ENCODE measurements at regions not wholly inside any gene's neighbourhood (a gene's known extent, or its start where the extent isn't known, plus 50 kb on each side); places are given as distances from the start of the nearest gene placed in this dataset.

DNA sequence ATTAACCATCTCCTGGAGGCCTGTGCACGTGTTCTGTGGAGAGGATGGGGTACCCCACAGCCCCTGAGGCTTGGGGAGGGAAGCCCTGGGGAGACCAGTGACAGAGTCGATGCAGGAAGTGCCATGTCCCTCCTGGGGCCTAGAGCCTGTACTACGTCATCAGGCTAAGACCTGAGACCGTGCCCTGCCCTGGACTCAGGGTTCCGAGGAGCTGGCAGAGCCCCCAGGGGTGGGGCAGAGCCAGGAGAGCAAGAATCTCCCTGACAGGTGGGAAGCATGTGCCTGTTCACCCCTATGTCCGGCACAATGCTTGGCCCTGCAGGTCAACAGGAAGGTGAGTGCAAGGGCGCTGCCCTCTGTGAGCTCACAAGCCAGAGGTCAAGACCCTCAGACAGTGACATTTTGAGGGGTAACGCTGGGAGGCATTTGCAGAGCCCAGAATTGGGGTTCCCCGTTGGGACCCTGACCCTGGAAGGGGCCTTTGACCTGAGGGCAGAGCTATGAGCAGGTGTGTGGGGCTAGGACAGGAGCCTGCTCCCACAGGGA lies 781.6 kb downstream of the BRD1 start:
- no peak for DNase-seq (ENCODE audit: low spot score)

DNA sequence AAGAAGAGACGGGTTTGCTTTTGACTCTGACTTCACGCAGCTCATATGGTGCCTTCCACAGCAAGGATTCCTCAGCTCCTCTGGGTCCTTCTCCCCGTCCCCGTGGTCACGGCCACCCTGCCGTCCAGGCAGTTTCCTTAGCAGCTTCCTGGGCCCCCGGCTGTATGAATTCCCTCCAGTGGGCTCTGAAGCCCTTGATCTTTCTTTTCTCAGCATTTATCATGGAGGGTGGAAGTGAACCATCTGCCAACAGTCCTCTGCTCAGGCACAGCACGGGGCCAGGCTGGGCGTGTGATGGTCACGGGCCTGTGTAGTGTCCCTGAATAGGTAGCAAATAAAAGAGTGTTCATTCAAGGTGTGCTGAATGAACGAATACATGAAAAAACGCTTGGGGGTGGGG lies 782.4 kb downstream of the BRD1 start:
- no peak for DNase-seq (ENCODE audit: low spot score)

GRCh38 chr22:49044776-49045175 lies 782.9 kb downstream of the BRD1 start:
- DNase-seq (ENCODE audit: low spot score) = no peak

DNA sequence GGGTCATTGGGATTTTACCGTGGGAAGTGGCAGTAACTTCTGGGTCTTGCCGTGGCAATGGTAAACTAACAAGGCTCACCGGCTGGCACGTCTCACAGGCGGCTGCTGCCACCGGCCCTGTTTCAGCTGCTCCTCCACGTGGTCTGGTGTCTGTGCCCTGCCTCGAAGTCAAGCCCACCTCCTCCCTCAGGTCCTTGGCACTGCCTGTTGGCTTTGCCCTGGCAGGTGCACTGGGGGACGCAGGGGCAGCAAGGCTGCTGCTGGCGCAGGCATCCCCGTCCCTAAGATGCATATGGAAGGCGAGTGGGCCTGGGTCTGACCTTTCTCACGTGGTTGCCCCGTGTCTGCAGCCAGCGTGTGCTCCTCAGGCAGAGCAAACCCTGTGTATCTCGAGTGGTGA lies 783.6 kb downstream of the BRD1 start:
- no peak for DNase-seq (ENCODE audit: low spot score)

GRCh38 chr22:49042877-49043859 lies 784.5 kb downstream of the BRD1 start:
- no peak for DNase-seq (ENCODE audit: low spot score)

DNA sequence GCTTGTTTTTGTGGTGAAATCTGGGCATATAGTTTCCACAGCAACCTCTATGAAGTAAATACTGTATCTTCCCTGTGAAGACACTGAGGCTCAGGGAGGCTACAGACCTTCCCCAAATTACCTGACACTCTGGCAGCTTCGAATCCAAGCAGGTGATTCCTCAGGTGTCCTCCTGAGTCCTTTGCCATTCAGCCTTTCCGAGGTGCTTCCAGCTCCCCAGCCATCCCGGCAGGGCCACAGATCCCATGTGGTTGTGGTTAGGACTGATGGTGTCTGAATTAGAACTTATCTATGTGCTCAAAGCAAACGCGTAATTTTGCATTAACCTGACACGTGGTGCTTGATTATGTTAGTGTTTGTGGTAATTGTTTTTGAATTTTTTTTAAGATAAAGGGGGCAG lies 785.6 kb downstream of the BRD1 start:
- no peak for DNase-seq (ENCODE audit: low spot score)

DNA sequence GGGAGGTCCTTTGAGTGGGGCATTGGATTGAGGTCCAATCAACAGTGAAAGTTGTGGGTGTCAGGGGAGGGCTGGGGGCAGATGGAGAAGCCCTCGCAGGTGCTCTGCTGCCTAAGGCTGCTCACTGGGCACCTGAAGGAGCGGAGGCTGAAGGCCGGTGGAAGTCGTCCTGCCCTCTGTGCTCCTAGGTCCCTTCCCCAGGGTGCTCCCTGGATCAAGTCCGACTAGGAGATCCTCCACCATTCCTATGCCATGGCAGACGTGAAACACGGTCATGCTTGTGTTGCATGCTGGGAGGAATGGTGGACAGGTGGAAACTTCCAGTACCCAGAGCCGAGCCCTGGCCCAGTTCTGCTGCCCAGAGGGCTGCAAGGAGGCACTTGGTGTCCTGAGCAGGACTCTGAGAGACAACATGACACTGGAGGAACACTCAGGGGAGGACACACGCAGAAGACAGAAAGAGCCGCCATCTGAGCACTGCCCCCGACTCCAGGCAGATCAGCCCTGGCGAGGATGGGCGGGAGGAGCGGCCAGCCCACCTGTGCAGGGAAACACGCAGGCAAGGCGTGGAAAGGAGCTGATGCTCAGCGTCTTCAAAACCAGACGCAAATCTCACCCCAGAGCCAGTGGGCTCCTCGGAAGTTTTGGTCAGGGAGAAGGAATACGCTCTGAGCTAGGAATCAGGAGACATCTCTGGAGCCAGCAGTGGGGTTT lies 786.8 kb downstream of the BRD1 start:
- DNase-seq (ENCODE audit: low spot score) = no peak

DNA sequence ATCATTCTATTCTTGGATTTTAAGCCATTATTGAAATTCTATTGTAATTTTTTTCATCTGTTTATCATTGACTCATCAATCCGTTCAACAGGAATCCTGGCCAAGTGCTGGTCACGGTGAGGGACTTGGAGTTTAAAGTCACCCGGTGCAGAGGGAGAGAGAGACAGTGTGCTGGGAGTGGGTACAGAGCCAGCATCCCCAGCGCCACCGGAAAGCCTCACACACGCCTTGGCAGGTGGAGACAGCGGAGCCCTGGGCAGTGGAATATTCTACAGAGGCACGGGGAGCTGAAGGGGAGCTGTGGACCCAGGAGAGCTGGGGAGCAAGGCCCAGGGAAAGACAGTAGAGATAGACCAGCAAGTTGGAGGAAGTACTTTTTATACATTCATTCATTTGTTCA lies 787.6 kb downstream of the BRD1 start:
- DNase-seq (ENCODE audit: low spot score) = no peak

GRCh38 chr22:49039625-49040024 lies 788.0 kb downstream of the BRD1 start:
- no peak for DNase-seq (ENCODE audit: low spot score)

GRCh38 chr22:49037701-49038245 lies 789.9 kb downstream of the BRD1 start:
- DNase-seq (ENCODE audit: low spot score) = no peak

DNA sequence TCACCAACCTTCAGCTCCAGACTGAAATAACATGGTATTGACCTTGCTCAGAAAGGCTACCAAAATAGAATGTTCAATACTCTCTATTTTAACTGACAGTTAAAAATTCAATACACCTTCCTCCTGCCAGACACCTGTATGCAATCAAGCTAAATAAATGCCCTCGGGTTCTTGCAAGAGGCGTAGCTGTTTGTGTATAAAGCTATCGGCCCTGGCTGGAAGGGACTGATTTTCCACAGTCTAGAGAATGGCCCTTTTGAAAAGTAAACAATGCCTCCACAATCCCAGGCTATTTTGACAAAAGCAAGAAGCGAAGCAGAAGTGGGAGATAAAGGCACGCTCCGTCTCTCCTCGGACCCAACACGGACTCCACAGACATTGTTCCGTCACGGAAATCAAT lies 791.2 kb downstream of the BRD1 start:
- no peak for DNase-seq (ENCODE audit: low spot score)

GRCh38 chr22:49035818-49036457 lies 791.7 kb downstream of the BRD1 start:
- no peak for DNase-seq (ENCODE audit: low spot score)

DNA sequence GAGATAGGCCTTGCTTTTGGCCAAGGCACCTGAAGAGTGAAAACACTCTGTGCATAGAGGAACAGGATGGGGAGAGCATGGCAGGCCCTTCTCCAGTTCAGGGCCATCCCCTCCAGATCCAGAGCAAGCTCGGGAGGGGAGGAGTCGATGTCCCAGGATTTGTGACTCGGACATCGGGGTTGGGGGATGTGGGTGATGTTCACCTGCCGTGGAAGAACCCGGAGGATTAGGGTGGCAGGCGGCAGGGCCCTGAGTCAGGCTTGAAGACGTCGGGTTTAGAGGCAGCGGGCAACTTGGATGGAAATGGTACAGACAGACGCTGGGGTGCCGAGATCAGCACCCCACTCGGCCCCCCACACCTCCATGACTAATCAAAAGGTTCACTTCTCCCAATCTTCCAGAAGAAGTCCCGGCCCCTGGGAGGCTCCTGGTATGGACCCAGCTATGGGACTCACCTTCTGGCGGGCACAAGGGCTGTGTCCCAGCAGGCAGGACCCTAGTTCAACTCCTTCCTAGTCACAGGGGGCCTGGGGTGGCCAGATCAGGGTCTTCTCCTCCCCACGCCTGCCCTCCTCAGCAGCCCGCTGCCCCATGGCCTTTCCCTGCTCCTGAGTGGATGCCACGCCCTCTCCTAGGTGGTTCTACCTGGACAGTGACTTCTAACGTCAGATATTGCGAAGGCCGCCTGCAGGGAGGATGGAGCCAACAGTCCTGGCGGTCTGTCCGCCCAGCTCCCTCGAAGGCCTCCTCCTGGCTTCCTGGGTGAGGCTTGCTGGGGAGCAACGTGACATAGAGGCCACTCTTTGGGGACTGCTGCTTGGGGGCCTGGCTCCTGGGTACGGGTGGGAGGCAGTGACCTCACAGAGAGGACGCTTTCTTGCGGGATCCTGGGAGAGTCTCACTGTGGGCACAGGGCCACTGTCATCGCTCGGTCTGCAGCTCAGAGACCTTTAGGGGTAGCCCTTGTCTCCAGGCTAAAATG lies 792.5 kb downstream of the BRD1 start:
- no peak for DNase-seq (ENCODE audit: low spot score)

DNA sequence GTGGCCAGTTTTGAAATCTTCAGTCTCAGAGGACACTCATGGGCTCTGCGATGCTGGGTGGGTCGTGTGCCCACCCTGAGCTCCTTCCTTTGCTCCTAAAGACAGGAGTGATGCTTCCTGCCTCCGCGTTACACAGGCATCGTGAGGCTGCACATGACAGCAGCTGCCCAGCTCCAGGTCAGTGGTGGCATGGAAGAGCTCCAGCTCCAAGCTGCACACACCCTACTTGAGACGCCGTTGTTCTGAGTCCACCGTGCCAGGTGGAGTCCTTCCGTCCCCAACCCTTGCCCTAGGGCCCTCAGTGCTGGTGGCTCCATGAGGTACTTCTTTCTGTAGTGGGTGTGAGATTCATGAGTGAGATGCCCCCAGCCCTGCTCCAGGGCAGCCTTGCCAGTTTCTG lies 794.1 kb downstream of the BRD1 start:
- no peak for DNase-seq (ENCODE audit: low spot score)

DNA sequence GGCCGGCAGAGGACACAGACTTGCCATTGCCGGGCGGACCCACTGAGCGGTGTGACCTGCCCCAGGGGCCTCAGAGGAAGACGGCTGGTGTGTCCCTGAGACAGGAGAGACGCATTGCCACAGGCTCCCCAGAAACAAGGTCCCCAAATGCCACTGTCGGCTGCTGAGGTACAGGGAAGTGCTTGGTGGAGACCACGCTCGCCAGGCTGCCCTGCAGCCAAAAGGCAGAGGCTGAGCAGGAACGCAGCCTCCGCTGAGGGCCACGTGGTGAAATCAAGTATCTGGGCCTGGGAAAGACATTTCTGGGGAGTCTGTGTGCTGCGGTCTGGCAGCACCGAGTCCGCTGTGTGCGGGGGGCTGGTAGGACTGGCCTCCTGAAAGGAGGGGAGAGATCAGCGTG lies 794.9 kb downstream of the BRD1 start:
- no peak for DNase-seq (ENCODE audit: low spot score)

DNA sequence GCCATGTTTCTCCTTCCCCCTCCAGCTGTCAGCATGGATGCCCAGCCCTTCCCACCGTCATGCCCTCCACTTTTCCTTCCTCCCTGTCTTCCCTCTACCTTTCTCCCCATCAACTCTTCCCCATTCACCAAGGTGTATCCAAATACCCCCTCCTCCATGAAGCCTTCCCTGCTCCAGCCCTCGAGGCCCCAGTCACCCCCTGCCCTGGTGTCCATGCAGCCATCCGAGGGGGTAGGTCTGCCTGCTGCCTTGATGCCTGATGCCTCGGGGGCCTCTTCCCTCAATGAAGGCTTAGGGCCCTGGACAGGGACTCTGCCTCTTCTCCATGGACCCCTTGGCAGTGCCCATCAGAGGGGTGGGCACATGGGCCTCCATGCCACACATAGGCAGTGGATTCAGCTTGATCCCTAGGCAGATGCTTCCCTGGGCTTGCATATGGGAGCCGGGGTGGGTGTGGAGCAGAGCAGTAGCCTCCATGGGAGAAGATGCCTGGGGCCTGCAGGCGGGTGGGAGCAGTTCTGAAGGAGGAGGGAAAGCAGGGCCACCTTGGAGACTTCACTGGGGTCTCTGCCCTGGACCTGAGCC lies 795.8 kb downstream of the BRD1 start:
- no peak for DNase-seq (ENCODE audit: low spot score)

DNA sequence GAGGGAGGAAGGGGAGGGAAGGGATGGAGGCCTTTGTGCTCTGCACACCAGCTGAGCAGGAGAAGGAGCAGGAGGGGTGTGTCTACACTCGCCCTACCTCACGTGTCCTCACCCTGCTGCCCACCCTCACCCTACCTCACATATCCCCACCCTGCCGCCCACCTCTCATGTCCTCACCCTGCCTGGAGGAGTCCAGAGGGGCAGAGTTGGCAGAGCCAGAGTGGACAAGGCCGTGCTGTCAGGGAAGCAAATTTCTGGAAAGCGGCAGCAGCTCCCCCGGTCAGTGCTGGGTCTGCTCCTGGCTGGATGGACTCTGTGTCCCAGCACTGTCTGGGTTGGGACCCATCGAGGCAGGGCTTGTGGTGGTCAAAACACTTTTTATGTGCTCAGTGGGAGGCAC lies 799.6 kb downstream of the BRD1 start:
- no peak for DNase-seq (ENCODE audit: low spot score)

- DNase-seq (ENCODE audit: low spot score) = no peak
Measured at GRCh38 chr22:49027368-49027670, 800.4 kb downstream of the BRD1 start.

GRCh38 chr22:49026494-49027367 lies 800.9 kb downstream of the BRD1 start:
- no peak for DNase-seq (ENCODE audit: low spot score)

Measured in CD4-positive, alpha-beta T cell treated with Interleukin-2 at 100 ng/mL for 4 hours (primary cell).